AG08395 (cell line): ENCODE measurements at regions not wholly inside any gene's neighbourhood (a gene's known extent, or its start where the extent isn't known, plus 50 kb on each side); places are given as distances from the start of the nearest gene placed in this dataset.
A peak's percentile ranks its signal among the peaks of the same experiment; 100 is the strongest.

Experiments used
- DNase-seq: peaks from one replicate; pipeline ENCODE4 v3.0.0; 2012; ENCODE audit warnings: mixed read lengths, low spot score

DNA sequence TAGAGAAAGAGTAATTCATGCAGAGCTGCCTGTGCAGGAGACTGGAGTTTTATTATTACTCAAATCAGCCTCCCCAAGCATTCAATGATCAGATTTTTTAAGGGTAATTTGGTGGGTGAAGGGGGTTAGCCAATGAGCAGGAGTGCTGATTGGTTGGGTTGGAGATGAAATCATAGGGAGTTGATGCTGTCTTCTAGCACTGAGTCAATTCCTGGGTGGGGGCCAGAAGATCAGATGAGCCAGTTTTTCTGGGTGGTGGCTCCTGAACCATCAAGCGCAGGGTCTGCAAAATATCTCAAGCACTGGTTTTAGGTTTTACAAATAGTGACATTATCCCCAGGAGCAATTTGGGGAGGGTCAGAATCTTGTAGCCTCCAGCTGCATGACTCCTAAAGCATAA, 312.8 kb upstream of the THSD7B start:
- DNase-seq, result no peak

DNA sequence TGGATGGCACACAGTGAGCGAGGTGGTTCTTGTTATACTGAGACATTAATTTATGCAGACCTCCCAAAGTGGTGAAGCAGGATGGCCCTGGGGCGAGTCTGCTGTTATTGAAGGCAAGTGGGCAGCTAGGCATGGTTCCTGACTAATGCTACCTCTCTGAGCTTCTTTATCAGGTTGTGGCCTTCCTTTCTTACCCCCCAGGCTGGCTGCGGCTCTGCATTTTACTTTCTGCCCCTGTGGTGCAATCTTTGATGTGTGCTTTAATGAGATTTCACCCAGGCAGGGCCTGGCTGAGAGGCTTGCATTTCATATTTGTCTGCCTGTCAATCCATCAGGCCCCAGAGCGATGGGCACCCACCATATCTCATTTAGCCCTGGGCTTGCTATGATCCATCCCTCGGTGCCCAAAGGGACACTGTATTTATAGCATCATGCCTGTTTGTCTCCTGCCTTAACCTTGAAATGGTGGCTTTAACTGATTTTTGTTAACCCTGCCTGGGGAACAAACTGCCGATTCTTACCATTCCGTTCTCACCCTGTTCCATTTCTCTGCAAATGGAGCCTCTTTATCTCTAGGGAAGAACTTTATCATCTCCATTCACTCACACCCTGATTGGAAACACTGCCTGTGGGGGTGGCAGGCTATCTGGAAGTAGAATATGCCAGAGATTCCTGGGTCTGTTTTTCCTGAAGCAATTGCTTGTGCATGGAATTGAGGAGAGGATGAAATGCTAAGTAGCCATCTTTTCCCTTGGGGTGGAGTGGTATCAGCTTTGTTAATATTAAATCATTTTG, 316.2 kb upstream of the THSD7B start:
- DNase-seq, result no peak

DNA sequence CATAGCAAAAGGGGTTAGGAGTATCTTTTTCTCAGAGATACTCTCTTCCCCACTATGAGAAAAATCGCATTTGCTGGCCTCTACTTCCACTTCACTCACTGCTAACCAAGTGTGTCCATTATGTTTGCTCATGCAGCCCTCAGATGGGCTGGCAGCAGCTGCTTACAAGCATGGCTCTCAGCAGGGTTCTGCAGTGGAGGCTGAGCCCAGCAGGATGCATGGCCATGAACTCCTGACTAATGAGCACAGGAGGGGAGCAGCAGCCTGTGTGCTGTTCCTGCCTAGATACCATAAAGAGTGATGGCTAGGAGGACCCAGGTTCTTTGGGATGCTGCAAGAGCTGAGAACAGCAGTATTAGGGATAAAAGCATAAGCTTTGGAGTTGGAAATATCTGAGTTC, 316.9 kb upstream of the THSD7B start:
- no peak for DNase-seq

DNA sequence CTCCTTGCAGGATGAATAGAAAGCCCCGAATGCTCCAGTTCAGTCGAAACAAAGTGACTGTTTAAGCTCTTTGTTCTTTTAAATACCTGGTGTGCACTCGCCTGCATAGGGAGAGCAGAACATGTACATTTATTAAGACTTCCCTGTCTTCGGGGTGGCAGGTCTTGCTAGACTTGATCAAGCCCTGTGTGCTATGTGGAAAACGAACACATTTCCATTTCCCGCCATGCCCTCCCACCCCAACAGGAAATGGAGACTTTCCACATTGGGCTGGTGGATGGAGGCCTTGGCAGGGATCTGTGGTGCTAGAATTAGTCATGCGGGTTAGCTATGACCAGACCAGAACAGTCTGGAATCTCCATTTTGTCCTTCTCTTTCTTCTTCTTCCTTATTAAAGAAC, 321.0 kb upstream of the THSD7B start:
- no peak for DNase-seq

DNA sequence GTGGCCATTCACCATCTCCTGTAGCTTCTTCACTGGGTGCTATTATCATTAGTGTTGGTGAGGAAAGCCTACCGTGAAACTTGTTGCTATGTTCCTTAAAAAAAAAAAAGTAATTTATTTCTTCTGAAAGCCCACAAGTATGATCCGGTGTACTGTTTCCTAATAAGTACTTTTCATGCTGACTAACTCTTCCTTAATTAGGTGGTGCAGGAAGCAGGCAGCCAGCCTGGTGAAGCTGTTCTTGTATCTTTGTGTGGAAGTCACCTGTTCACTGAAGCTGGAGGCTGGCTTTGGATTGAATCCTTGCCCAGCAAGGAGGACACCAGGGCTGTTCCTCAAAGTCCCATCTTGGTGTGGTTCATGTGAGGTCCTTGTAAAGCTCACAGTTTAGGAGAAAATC, 321.7 kb upstream of the THSD7B start:
- no peak for DNase-seq

DNA sequence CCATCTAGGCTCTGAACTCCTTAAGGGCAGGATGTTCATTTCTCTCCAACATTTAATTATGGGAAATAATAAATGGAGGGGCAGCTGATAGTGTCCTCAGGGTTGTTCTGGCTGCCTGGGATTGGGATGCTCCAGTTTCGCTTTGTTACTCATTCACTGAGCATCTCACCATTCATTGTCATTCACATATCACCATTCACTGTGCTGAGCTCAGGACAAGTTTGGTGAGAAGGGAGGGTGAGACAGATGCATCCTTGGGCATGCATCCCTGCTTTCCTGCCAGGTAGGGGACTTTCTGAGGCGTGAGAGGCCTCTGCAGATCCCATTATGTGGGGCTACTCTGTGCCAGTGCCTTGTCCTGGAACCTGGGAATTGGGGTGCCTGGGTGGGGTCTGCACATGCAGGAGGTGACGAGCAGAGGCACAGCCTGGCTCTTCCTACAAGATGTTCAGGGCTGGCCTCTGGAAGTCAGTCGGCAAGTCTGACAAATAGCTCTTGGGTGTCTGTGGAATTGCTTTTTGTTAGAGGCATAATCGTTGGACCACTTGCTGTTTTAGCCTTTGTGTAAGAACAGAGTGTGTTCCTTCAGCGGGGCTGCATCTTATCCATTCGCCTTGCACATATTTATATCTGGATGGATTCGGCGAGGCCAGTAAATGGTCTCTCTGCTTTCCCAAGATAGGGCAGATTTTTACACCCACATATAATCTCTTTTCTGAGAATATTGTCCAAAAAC, 323.2 kb upstream of the THSD7B start:
- DNase-seq, result no peak

DNA sequence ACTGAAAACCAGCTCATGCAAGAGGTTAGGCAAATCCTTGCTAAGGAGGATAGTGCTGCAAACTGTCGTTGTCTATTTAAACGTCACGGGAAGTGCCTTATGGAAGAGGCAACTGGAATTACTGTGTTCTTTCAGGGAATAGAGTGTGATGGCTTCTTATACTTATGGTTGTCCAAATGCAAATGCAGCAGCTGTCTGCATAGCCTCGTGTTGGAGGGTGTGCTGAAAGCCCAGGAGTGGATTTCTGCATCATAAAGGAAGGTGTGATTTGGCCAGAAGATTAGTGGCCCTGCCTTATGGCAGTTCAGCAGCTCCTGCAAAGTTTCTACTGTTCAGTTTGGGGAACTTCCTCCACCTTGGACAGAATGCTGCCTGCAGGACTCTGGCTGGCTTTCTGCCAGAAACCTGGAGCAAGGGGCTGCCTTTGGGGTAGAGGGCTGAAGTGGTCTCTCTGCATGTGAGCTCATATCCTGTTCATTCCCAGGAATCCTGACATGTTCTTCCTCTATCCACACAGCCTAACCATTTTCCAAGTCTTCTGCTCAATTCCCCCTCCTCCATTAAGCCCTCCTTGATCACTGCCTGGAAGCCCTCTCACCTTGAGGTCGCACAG, 321.2 kb upstream of the CXCR4 start:
- DNase-seq, result no peak

DNA sequence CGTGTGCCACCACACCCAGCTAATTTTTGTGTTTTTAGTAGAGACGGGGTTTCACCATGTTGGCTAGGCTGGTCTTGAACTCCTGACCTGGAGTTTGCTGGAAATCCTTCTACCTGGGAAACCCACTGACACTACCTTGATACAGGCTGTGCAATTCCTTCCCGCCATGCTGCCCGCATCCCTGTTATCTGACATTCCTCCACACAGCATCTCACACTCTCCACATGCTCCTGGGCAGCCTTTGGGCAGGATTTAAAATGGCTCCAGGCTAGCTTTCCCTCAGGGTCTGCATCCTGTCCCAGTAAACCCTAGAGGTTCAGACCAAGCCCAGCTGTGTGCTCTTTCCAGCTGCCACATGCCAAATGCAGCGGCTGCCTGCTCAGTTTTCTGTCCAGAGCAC, 319.5 kb upstream of the CXCR4 start:
- no peak for DNase-seq

DNA sequence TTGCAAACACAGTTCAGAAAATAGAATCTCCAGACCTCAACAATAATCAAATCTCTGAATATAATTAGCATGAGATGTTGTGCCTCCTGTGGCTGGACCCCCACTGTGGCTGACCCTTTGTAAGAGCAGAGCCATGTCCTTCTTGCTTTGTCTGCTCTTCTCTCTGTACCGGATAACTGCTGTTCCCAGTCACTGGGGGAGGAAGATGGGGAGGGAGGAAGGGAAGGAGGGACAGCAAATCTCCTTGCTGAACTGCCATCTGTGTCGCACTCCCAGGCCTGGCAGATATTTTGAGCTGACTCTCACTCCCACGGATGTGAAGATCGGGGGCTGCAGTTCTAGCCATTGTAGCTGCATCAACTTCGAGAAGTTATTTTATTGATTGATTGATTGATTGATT, 319.0 kb upstream of the CXCR4 start:
- no peak for DNase-seq

DNA sequence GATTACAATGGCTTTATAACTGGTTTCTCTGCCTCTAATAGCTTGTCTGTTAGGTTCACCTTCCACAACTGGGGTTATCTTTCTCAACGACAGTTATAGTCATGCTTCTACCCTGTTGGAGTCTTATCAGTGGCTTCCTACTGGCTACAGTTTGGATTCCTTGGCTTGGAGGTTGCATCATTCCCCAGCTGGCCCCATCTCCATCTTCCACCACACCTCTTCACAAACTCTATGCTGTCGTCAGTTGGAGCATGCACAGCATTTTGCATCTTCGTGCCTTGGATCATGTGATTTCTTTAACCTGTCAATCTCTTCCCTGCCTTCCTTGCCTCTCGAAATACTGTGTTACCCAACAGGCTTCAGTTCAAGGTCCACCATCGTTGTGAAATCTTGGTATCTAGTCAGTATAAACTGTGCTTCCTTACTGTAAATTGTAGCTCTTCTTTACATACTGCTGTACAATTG, 316.3 kb upstream of the CXCR4 start:
- DNase-seq, result no peak

DNA sequence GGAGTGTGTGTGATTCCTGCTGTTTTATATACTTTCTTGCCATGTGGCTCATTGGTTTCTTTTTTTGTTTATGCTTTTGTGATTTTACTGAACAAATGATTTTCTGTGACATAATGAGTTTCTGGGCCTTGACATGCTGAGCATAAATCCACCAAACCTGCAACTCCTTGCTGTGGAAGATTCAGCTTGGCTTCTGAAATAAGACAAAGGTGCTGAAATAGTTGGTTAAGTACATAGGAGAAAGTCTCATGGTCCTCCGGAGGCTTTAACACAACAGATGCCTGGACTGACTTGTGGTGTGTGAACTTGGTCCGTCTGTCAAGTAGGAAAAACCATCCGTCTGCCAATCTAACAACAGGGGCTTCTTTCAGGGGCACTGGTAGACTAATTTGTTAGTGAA, 315.3 kb upstream of the CXCR4 start:
- no peak for DNase-seq

DNA sequence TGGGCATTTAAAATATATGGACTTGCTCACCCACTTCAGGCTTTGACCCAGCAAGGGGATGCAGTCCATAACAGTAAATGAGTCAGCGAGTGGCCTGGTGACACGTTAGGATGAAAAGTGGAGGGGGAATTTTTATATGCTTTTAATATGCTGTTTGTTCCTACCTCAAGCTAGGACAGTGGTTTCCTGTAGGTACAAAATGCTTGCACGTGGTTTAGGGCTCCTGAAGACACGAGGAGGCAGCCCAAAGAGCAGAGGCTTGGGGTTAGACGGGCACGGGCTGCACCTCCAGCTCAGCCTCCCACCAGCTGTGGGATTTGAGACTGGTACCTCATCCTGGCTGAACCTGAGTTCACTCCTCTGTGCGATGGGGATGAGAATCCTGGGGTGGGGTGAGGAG, 306.2 kb upstream of the CXCR4 start:
- no peak for DNase-seq

DNA sequence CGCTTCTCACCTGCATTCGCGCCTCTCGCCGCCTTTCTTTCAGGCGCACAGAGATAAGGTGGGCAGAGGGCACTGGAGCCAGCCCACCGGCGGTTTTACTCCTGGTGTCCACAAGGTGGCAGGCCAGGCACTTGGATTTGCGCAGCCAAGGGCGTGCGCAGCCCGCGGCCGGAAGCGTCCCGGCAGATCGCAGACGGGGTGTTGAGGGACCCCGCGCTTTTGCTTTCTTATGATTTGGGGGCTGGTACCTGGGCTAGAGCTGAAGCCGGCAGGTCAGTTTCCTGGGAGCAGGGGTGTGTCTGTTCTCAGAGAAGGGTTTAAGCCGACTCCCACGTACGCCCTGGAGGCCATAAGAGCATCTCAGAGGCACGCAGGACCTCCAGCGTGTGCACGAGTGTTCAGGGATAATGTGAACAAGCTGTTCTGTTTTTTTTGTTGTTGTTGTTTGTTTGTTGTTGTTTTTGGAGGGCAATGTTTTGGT, 305.6 kb upstream of the CXCR4 start:
- peak; percentile 64 for DNase-seq

DNA sequence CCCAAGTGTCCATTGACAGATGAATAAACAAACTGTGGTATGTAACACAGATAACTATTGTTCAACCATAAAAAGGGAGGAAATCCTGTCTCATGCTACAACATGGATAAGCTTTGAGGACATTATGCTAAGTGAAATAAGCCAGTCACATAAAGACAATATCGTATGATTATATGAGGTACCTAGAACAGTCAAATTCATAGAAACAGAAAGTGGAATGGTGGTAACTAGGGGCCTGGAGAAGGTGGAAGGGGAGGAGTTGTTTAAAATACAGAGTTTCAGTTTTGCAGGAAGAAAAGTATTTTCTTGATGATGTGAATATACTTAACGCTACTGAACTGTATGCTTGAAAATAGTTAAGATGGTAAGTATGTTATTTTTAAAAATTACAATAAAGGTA, 304.6 kb upstream of the CXCR4 start:
- no peak for DNase-seq

DNA sequence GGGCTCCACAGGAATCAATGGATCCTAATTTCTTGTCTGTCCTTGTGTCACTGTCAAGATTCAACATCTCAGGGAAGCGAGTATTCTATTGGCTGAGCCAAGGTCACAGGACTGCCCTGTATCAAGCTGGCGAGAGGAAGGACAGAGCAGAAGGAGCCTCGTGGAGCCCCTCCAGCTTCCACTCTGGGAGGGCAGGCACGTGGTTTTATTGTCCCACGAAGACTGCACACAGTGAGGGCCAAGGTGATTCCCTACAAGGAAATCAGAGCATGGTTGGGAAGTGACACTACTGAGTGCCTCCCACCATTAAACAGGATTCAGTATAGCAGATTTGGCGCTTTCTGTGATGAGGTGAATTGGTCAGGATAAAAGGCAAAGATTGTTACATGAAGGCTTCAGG, 302.4 kb upstream of the CXCR4 start:
- DNase-seq, result no peak

DNA sequence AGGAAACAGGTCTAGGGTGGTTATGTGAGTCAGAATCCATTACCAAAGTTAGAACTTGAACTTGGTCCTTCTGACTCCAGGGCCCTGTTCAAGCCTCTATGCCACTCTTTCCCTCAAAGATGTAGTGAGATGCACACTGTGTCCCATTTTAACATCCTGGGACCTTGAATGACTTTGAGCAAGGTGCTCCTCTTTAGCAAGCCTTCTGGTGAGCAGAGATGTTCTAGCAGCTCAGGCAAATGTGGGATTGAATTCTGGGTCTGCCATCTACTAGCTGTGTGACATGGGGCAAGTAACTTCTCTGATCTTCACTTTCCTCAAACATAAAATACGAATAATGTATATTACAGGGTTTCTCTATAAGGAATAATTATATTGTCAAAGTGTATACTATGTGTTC, 294.0 kb upstream of the CXCR4 start:
- no peak for DNase-seq

DNA sequence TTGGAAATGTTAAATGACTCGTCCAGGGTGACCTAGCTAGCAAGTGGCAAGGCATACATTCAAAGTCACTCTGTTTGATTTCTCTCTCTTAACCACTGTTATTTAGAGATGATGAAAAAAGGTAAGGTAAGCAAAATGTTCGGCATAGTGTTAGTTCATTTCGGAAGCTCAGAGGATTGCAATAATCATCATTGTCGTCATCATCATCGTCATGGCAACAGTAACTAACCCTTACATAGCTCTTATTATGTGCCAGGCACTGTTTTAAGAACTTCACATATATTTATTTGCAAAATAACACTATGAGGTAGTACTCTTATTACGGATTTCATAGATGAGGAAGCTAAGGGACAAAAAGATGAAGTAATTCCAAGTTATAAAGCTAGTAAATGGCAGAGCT, 292.7 kb upstream of the CXCR4 start:
- no peak for DNase-seq

DNA sequence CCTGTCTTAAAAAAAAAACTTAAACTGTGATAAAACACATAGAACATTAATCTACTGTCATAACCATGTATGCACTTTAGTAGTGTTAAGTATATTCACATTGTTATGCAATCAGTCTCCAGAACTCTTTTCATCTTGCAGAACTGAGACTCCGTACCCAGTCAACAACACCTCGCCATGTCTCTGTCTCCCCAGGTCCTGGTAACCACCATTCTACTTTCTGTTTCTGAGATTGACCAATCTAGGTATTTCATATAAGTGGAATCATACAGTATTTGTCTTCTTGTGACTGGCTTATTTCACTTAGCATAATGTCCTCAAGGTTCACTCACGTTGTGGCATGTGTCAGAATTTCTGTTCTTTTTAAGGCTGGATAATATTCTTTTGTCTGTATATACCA, 290.8 kb upstream of the CXCR4 start:
- no peak for DNase-seq

DNA sequence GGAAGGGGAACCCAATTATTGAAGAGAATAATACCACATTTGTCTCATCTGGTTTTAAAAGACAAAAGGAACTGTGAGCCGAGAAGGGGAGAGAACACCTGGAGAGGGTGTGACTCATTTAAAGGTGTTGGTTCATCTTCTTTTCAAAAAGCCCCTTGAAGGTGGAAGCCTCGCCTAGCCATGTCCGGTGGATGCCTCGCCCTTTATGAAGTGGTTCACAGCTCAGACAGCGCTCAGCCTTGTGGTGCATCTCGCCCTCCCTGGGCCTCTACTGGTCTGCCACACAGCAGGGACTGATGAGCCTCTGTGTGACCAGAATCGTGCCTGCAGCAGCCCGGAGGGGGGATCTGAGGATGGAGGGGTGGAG, 290.0 kb upstream of the CXCR4 start:
- no peak for DNase-seq

DNA sequence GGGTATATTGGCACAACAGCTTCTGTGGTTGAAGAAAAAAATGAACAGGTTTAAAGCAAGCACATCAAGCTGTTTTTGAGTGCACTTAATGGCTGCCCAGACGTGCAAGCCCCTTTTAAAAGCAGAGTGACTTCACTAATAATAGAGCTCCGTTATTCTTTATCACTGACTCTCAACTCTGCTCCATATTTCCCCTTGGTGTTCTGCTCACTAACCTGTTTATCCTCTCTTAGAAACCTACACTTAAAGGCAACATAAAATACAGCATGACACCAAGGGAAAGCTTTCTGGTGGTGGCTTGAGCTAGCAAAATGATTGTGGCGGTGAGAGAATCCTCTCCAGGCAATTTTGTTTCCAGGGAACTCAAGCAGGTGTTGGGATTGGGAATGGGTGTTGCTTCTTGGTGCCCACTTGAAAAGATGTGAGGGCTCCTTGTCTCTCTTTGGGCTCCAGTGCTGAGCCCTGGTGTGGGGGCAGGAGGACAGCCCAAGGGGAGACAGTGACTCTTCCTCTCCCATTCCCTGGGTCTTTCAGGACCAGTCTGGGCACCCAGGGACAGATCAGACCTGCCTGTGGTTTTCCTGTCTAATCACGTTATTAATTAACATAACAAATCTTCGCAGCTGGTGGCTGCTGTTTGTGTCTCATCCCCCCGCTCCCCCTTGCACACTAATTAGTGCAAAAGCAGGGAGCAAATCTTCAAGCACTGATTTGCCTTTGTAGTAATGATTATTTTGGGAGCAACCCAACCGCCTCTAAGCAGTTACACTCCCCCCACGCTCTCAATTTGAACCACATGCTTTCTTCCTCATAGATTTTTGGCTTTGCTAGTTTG, 289.4 kb upstream of the CXCR4 start:
- DNase-seq, result no peak

DNA sequence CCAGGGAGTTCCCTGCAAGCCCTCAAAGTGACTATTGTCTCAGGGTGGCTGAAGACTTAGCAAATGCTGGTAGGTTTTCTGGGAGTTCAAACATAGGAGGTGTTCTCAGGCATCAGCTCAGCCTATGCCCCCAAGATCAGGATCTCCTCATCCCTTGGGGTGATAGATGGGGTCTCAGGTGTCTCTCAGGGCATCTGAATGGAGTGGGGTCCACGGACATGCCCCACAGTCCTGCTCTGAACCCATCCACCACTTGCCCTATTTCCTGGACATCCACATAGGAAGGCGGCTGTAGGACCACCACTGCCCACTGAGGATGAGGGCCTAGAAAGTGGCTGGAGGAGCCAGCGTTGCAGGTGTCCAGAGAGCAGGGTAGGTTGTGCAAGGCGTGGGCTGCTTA, 287.0 kb upstream of the CXCR4 start:
- no peak for DNase-seq

DNA sequence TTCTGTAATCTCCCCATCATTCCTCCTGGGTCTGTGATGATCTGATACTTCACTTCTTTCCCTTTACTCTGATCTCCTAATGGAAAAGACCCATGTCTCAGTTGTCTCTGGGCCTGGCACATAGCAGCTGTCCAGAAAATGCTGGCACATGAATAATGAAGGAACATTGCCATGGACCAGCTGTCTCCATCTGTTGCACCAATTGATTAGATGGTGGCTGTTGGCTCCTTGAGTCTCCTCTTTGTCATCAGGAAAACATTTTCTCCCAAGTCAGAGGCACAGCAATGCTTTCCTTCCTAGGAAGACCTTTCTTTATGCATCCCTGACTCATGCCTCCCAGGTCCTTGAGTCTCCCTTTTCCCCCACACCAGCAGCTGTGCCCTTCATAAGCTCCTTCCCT, 286.2 kb upstream of the CXCR4 start:
- no peak for DNase-seq
